Colonic mucosa (tissue), 4 donors: ENCODE measurements at regions not wholly inside any gene's neighbourhood (a gene's known extent, or its start where the extent isn't known, plus 50 kb on each side); places are given as distances from the start of the nearest gene placed in this dataset.

Source experiments
- DNase-seq: peaks from one replicate; pipeline ENCODE4 v3.0.0-alpha.2; 2020
- H3K27ac ChIP-seq: fragments of 200-600 bp; one replicate; pipeline ENCODE4 v1.8.0; 2021
- H3K27me3 ChIP-seq: fragments of 200-600 bp; one replicate; pipeline ENCODE4 v1.8.0; 2021
- H3K36me3 ChIP-seq: fragments of 200-600 bp; one replicate; pipeline ENCODE4 v1.8.0; 2021
- H3K4me1 ChIP-seq: fragments of 200-600 bp; one replicate; pipeline ENCODE4 v1.8.0; 2021; ENCODE audit warnings: mild to moderate bottlenecking
- H3K4me3 ChIP-seq: fragments of 200-600 bp; one replicate; pipeline ENCODE4 v1.8.0; 2021
- H3K9ac ChIP-seq, 2 donors: one replicate each; pipeline ENCODE4 v1.7.0; 2013; ENCODE audit warnings: control low read depth in 2 of 2, low read depth in 2 of 2, low read length in 2 of 2
- H3K9me3 ChIP-seq: fragments of 200-600 bp; one replicate; pipeline ENCODE4 v1.8.0; 2021
- CTCF ChIP-seq: fragments of 200-600 bp; IDR thresholded peaks from one replicate; pipeline ENCODE4 v1.8.0; 2022; ENCODE audit warnings: antibody characterized with exemption, mild to moderate bottlenecking
- intact Hi-C: fragments of 100-400 bp; cut with DNase I; formaldehyde crosslinking; loops from one replicate; pipeline ENCODE4 v1.14.1; 2022
- donor health status: healthy.
- donor health status: DM: no; HTN: no; CAD: no.
- donor health status: DM: no; HTN: no; CAD: no.

- Histone ChIP-seq H3K9ac (no peak overlapping the region), H3K36me3 (no peaks in the 10 kb centered on the region), H3K4me1 (no peaks in the 10 kb centered on the region), H3K27ac (no peak overlapping the region), H3K27me3 (no peaks in the 10 kb centered on the region), H3K9me3 (no peaks in the 10 kb centered on the region), H3K4me3 (no peak overlapping the region)
- no peak for DNase-seq
- no peak for TF ChIP-seq CTCF
- intact Hi-C loops: no loop called here
Measured at GRCh38 chr5:105684799-105685198, 1985.9 kb downstream of the EFNA5 start.

GRCh38 chr5:105680858-105681475, 1989.8 kb downstream of the EFNA5 start:
- Histone ChIP-seq H3K27ac (no peak overlapping the region), H3K4me1 (no peaks in the 10 kb centered on the region), H3K27me3 (no peaks in the 10 kb centered on the region), H3K36me3 (no peaks in the 10 kb centered on the region), H3K9me3 (no peaks in the 10 kb centered on the region), H3K4me3 (no peak overlapping the region), H3K9ac (no peak overlapping the region)
- intact Hi-C loops: no loop called here
- no peak for TF ChIP-seq CTCF
- DNase-seq: no peak

GRCh38 chr5:105677291-105677690, 1993.4 kb downstream of the EFNA5 start:
- TF ChIP-seq CTCF: no peak
- DNase-seq: no peak
- Histone ChIP-seq H3K4me3 (no peak overlapping the region), H3K36me3 (no peaks in the 10 kb centered on the region), H3K27ac (no peak overlapping the region), H3K4me1 (no peaks in the 10 kb centered on the region), H3K9ac (no peak overlapping the region), H3K27me3 (no peaks in the 10 kb centered on the region), H3K9me3 (no peaks in the 10 kb centered on the region)
- intact Hi-C loops: no loop called here

- H3K27me3 ChIP-seq: no peaks in the 10 kb centered on the region
- H3K9me3 ChIP-seq: no peaks in the 10 kb centered on the region
- no peak overlapping the region for H3K27ac ChIP-seq
- H3K9ac ChIP-seq: no peak overlapping the region
- no peaks in the 10 kb centered on the region for H3K36me3 ChIP-seq
- intact Hi-C loops: no loop called here
- DNase-seq: no peak
- no peaks in the 10 kb centered on the region for H3K4me1 ChIP-seq
- no peak overlapping the region for H3K4me3 ChIP-seq
- TF ChIP-seq CTCF: no peak
Measured at GRCh38 chr5:105670596-105670995, 2000.1 kb downstream of the EFNA5 start.

- no peak overlapping the region for H3K4me3 ChIP-seq
- TF ChIP-seq CTCF: no peak
- H3K27me3 ChIP-seq: no peaks in the 10 kb centered on the region
- H3K9ac ChIP-seq: no peak overlapping the region
- DNase-seq: no peak
- H3K36me3 ChIP-seq: no peaks in the 10 kb centered on the region
- H3K9me3 ChIP-seq: no peaks in the 10 kb centered on the region
- intact Hi-C loops: no loop called here
- no peak overlapping the region for H3K27ac ChIP-seq
- H3K4me1 ChIP-seq: no peaks in the 10 kb centered on the region
Measured at GRCh38 chr5:105663671-105664070, 2007.1 kb downstream of the EFNA5 start.
